CD4-positive, alpha-beta T cell treated with Interferon alpha-2 for 1 hour (primary cell): ENCODE measurements at regions not wholly inside any gene's neighbourhood (a gene's known extent, or its start where the extent isn't known, plus 50 kb on each side); places are given as distances from the start of the nearest gene placed in this dataset.
"Not testable (repeated sequence)": the region's sequence is repeated elsewhere in the genome, so short reads cannot be mapped to it uniquely, and the experiment has no call there.

ENCODE experiments used
- DNase-seq, 2 donors: peaks; one replicate each; pipeline ENCODE4 v3.0.0-alpha.2; 2020 to 2022

DNA sequence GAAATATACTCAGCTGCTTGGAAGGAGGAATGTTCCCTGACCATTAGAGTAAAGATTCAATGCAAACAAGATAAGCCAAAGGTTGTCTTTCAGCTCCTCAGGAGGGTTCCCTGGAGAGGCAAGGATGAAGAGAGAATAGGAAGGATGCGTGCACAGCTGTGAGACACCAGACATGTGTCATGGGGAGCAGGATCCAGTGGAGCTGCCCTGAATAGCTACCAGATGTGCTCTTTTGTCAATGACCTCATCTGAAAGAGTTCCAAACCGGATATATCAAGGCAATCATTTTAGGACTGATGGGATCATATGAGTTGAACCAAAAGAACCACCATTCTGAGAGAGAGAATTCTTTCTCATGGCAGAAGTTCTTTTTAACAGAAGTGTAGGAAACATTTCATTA, 490.6 kb downstream of the IRS1 start:
- DNase-seq: no peak

DNA sequence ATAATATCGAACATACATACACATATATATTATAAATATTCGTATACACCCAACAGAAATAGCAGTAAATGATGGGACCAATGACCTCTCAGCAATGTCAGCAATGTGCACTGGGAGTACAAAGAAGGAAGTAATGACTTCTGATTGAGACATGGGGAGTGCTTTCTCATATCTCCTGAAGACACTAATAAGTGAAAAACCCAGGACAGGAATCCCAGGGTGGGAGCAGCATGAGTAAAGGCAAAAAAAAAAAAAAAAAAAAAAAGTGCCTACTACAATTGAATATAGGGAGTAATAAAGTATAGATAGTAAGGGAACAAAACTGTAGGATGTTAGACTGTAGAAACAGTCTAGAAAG, 491.3 kb downstream of the IRS1 start:
- no peak for DNase-seq

DNA sequence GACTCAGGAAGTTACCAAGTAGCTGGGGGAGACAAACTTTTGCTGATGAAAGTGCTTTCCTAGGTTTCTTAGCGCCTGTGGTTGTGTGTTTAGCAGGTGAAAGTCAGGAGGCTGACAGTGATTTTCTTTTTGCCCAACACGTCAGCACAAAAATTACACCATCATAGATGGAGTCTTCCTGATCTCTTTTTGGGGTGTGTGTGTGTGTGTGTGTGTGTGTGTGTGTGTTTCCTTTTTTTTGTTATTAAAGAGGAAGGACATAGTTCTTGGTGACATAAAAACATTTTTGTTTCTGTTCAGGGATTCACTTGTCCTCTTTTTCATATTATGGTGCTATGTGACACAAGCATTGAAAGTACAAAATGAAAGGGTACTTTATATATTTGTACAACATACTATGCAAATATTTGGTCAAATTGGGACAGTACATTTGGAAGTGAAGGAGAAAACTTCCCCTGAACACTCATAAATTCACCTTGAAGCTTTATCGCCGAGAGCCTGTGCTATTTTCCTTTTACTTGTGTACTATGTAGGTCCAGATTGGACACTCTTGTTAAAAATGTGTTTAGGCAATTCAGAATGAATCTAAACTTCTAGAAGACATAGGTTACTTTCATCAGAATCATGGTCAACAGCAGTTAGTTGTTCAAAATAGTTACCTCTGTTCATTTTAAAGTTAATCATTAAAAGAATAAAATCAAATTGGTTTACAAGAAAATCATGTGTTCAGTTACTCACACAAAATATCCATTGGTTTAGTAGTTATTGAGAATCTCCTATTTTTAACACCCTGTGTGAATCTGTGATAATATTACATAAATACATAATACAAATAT, 491.9 kb downstream of the IRS1 start:
- peak; percentile 1 to 2 for DNase-seq

DNA sequence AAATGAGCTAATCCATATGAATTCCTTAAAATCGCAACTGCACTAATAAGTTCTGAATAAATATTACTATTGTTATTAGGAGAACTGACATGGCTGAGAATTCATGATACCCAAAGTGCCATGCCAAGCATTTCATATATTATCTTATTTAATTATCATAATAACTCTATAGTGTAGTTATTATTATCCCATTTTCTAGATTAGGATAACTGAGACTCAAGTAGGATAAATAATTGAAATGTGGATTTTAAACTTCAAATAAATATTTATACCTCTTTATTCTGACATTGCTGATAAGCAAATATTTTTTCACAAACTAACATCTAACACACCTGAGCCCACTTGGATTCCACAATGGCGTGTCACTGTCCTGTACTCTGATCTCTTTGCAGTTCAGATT, 492.7 kb downstream of the IRS1 start:
- DNase-seq: no peak

DNA sequence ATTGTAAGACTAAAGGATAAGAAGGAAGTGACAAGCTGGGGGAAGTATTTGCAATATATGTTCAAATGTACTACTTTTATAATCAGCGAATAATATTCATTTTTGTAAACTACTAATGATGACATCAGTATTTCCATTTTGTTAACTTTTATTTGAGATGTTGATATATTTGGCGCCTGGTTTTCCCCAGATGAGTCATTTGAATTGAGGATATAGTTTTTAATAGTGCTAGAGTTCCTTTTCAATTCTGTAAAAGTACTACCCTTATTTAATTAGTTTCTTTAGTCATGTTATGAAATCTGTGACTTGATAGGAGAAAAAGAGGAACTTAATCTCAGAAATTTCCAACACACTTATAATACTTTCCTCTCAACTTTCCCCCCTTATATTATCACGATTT, 495.3 kb downstream of the IRS1 start:
- DNase-seq: no peak

DNA sequence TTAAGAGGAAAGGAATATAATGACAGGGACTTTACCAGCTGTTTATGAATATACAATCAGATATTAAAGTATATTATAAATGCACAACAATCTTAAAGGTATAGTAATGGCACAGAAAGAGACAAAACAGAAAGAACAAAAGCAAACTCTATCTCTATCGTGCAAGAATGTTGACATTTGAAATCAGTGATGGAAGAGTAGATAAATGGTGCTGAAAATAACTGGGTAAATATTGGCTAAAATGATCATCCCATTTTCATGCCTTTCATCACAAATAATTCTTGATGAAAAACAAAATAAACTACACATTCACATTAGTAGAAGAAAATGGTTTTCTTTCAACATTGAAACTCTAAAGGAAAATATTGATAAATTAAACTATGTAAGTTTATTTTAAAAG, 495.9 kb downstream of the IRS1 start:
- no peak for DNase-seq

DNA sequence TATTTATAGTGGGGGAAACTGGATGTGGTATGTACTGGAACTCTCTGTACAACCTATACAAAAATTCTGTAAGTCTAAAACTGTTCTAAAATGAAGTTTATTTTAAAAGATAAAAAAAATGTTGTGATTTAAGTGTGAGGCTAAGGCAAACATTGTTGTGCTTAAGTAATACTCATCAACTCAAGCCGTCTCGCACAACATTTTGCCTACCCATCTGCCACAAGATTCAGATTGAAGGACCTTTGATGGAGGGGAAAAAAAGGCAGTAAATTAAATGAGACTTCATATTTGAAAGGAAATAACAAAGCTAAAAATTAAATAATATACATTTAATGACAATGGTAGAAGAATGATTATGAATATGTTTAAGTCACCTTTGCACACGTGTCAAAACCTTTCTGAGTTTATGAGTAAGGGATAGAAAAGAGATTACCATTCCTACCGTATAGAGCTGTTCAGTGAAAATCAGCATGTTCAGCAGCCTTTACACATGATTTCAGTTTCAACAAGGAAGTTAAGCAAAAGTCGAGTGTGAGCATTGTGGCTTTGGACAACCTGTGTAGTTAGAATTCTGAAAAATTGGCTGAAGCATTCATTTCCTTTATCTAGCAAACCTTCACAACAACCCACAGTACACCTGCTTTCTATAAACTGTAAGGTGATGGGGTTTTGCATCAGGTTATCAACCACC, 499.3 kb downstream of the IRS1 start:
- DNase-seq: no peak

DNA sequence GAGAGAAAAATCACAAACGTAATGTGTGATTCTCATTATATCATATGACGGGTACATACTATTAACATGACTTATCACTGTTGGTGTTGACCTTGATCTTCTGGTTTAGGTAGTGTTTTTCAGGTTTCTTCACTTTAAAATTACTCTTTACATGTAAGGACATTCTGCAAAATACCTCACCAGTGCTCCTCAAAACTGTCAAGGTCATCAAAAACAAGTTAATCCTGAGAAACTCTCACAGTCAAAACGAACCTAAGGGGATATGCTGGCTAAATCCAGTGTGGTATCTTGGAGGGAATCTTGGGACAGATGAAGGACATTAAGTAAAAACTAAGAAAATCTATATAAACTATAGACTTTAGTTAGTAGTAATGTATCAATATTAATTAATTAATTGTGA, 499.8 kb downstream of the IRS1 start:
- no peak for DNase-seq

DNA sequence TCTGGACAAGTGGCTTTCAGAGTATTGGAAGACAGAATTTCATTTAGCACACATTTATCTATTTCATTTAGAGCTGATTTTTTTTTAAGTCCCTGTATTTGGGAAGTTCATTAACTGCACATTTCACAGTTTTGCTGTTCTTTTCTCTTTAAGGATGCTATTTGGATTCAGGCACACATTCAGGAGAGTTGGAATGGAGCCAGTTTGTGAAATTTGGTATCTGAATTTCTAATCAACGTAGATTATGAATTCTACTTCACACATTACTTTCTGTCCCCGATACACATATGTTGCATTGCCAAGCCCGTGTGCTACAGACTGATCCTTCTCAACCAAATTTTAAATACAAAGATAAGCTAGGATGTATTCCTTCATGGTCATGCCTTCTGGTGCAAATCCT, 503.9 kb downstream of the IRS1 start:
- no peak for DNase-seq

DNA sequence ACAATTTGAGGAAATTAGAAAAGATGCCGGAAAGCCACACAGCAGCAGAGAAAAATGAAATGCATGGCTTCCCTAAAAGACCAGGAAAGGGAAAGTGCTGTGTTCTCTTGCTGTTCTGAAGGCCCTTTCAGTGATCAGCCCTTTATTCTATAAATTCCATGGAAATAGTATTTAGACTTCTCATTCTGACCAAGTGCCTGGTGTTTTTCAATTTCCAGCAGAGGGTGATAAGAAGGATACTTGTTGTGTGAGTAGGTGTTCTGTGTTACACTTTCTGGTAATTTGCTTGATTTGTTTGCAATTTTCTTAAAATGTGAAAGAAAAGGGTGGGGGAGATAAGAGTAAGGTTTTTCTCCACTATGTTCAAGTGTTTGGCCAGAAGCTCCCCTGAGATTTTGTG, 504.5 kb downstream of the IRS1 start:
- no peak for DNase-seq

DNA sequence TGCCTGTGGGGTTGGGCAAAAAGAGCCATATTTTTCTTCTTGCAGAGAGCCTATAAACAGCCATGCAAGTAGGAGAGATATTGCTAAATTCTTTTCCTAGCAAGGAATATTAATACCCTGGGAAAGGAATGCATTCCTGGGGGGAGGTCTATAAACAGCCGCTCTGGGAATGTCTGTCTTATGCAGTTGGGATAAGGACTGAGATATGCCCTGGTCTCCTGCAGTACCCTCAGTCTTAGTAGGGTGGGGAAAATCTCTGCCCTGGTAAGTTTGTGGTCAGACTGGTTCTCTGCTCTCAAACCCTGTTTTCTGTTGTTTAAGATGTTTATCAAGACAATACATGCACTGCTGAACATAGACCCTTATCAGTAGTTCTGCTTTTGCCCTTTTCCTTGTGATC, 508.3 kb downstream of the IRS1 start:
- DNase-seq: not testable (repeated sequence)

DNA sequence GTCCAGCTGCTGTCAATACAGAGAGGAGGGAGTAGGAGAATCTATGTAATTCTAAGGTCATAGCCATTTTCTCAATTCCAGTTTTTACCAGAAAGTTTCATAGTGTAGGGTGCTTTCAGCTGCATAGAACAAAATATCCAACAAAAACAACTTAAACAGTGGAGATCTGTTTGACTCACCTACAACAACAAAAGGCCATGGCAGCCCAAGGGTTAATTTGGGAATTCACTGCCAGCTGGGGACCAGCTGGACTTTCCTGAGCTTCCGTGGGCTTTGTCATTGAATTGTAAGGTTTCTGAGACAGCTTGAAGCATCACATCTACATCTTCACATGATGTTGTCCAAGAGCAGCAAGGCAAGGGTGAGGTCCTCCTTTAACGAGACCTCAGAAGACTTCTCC, 512.7 kb downstream of the IRS1 start:
- DNase-seq: no peak

DNA sequence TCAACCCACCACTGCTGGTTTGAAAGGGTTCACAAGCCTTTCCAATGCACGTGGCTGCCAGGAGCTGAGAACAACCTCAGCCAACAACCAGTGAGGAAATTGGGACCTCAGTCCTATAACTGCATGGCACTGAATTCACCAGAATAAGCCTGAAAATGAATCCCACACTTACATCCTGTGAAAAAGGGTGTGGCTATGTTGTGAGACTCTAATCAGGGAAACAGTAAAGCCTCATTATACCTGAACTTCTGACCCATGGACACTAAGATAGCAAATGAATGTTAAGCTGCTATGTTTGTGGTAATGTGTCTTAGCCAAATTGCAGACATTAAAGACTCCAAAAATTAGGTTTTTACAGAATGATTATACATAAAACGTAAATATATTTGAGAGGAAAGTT, 515.8 kb downstream of the IRS1 start:
- no peak for DNase-seq

DNA sequence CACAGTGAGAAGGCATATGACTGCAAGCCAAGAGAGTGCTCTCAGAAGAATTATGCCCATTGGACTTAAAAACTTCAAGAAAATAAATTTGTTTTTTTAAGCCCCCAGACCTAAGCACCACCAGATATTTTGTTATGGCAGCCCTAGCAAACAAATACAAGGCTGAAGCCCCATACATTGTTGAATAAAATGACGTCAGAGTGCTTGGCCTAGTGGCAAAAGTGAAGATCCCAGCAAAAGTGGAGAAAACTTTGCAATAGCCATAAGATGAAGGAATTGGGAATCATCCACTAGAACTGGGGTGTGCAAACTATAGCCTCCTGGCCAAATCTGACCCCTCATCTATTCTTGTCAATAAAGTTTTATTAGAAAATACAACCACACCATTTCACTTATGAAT, 517.5 kb downstream of the IRS1 start:
- no peak for DNase-seq

DNA sequence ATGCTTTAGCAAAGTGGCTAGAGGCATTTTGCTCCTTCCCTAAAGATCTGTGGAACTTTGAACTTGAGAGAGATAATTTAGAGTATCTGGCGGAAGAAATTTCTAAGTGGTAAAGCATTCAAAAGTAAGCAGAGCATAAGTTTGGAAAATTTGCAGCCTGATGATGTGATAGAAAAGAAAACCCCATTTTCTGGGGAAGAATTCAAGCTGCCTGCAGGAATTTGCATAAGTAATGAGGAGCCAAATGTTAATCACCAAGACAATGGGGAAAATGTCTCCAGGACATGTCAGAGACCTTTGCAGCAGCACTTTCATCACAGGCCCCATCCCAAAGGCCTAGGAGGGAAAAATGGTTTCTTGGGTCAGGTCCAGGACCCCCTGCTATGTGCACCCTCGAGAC, 519.5 kb downstream of the IRS1 start:
- not testable (repeated sequence) for DNase-seq

DNA sequence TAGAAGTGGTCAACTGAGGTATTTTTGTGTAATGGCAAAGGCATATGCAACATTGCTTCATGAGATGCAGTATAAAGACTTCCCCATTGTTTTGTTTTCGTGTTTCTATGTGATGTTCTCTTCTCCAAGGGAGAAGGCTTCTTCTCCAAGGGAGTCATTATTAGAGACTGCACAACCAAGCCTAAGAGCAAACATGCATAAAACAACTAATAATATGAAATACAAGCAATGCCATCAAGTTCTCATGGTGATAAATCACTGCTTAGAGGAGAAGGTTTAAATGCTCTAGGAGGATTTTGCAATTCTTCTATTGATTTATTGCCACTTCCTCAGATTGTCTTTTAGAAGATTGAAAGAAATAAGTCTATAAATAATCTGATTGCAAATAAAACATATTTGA, 524.4 kb downstream of the IRS1 start:
- DNase-seq: no peak

DNA sequence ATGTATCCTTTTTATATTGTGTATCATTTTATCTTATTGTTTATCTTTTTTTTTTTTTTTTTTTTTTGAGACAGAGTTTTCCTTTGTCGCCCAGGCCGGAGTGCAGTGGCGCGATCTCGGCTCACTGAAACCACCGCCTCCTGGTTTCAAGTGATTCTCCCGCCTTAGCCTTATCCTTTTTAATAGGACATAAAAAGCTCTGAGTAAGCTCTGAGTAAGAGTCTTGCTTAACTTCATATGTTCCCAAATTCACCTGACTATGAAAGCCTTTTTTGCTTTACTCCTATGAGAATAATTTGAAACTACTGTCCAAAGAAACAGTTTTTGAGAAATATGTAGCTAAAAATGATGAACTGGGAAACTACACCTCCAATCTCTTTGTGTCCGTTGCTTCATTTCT, 525.5 kb downstream of the IRS1 start:
- DNase-seq: no peak

DNA sequence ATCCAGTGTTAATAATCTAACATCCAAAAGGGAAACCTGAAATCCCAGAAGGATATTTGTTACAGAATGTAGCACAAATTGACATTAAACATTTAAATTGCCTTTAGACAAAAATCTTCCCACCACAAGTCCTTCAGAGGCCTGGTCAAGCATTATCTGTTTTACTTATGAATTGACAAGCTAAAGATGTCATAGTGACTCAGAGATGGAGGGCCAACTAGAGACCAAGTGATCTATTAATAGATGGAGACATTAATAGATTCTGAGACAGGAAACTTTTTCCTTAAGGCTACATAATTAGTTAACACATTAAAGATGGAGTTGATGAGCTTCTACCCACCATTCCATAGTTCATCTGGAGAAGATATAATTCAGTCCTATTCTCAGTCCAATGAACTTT, 526.2 kb downstream of the IRS1 start:
- no peak for DNase-seq

DNA sequence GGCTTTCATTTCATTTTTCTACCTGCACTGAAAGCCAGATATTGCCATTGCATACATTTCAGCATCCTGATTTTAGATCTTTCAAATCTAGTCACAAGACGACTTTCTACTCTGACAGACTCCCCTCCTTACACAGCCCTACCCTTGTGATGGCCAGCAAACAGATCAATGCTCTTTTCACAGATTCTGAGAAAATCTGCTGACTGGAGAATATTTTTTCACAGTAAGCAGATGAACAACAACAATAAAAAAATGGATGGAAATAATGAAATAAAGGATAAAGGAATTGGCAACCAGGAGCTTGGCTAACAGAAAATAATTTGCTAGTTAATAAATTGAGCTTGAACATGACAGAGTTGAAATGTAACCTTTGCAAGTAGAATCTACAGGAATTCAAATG, 527.2 kb downstream of the IRS1 start:
- no peak for DNase-seq

DNA sequence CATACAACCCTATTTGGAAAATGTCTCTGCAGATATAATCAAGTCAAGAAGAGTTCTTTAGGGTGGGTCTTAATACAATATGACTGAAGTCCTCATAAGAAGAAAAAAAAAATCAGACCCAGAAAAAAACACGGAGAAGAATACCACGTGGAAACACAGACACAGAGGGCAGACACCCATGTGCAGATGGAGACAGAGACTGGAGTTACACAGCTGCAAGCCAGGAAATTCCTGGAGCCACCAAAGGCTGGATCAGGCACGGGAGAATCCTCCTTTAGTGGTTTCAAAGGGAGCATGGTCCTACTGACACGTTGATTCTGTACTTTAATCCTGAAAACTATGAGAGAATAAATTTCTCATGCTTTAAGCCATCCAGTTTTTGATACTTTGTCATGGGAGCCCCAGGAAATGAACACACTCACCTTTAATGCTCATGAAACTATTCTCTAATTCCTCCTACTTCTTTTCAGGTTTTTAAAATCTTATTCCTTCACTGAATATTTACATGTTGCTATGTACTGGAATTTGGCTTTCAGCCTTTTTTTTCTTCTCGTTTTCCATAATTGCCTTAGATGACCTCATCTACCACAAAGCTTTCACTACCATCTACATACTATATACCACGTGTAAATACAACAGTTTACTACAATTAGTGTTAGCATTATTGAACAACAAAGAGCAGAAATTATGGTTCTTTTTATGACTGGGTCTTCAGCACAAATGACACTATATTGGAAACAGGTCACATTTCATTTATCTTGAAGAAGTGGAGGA, 529.1 kb downstream of the IRS1 start:
- DNase-seq: no peak

DNA sequence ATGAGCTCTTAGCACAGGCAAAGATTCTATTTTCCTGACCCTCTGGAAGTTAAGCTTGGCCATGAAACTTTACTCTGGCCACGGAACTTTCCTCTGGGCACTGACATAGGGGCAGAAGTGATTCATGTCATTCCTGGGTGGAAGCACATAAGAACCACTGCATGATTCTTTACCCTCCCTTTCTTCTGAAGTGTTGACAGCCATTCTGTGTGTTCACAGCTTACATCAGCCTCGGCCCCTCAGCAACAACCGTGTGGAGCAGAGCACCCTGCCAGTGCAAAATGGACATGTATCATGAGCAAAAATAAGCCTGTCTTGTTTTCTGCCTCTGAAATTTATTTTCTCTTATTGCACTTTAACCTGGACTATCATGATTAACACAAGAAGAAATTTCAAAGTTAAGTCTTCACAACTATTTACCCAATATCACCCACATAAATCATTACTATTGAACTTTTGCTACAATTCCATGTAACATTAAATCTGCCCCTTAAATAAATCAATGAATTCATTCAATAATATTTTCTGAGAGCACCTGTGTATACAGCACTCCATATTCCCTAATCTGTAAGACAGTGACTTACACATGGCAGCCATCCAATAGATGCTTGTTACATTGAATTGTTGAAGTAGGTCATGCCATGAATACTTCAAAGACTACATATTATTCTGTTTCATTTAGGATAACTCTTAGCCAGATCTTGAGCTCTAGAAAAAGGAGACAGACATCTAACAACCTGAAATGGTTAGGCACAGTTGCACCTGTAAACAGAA, 531.9 kb downstream of the IRS1 start:
- no peak for DNase-seq

DNA sequence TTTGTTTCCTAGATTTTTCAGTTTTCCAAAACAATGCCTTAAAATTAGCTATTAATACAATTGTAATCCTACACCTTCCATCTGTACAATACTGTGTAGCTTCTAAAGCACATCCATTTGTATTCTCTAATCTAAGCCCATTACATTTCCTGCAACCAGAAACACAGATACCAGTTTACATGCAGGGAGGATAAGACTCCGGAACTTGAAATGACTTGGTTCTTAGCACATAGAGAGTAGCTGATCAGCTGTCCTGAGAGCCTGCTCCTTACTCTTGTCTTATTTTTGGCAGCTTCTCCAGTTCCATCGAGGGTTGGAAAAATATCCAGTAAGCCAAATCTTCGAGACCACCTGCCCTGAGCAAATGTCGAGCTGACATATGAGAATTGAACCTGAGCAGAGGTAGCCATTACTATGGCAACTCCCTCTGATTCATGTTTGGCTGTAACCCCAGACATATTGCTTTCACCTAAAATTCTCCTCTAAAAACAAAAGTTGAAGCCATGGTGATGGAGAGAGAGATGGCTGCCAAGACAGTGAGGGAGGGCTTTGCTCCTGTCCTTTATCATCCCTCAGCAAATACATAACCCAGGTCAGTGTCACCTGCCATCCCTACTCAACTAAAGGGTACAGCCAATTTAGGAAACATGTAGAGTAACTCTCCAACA, 542.8 kb downstream of the IRS1 start:
- no peak for DNase-seq

DNA sequence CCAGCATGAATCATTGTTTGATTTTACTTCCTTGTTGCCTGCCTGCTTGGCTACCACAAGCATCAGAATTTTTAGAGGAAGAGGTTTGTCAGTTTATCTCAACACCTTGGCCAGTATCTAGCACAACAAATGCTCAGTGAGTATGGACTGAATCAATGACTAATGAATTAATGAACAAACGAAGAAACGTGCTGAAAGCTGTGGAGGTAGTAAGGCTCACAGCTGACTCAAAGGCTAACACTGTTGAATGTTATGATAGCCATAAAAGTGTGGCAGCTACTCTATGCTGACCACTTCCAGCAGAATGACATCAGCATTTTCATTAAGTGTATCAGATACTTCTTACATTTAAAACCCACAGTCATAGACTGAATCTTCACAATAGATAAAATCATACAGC, 543.4 kb downstream of the IRS1 start:
- DNase-seq: no peak
